ENCODE measurements at regions not wholly inside any gene's neighbourhood (a gene's known extent, or its start where the extent isn't known, plus 50 kb on each side); places are given as distances from the start of the nearest gene placed in this dataset.
A peak's percentile ranks its signal among the peaks of the same experiment; 100 is the strongest.
"Not testable (repeated sequence)": the region's sequence is repeated elsewhere in the genome, so short reads cannot be mapped to it uniquely, and the experiment has no call there.

GRCh38 chr7:56471811-56472210, 355.6 kb upstream of the NUPR2 start:
- Histone ChIP-seq H3K36me3 (no peaks in the 10 kb centered on the region), H3K9me3 (peaks cover 6 to 99% (median 7%) of the 10 kb centered on the region in 3 donors), H3K4me3 (no peak overlapping the region), H3K27ac (no peak overlapping the region), H3K27me3 (no peaks in the 10 kb centered on the region), H3K4me1 (no peaks in the 10 kb centered on the region)
- no peak for ATAC-seq
- no peak for TF ChIP-seq EP300 (IDR thresholded peaks at IDR 0.05)
- TF ChIP-seq CTCF (IDR thresholded peaks at IDR 0.05), result no peak
- no peak for TF ChIP-seq POLR2AphosphoS5 (IDR thresholded peaks at IDR 0.05)
- WGBS, 2 donors (ENCODE audit: low coverage in 1 of 2), result no CpG with 5 or more reads among the region's 2 CpGs

GRCh38 chr7:56466607-56467525, 350.6 kb upstream of the NUPR2 start:
- WGBS, 2 donors (ENCODE audit: low coverage in 1 of 2), result 8 to 16% methylated on average over 2 of the region's 2 CpGs
- H3K9me3 ChIP-seq, result peaks cover 7 to 99% (median 7%) of the 10 kb centered on the region in 3 donors
- H3K4me1 ChIP-seq, ATAC-seq, H3K4me3 ChIP-seq, H3K27me3 ChIP-seq, H3K27ac ChIP-seq, H3K36me3 ChIP-seq: not testable (repeated sequence)

GRCh38 chr7:56449762-56450161, 333.5 kb upstream of the NUPR2 start:
- no peak overlapping the region for H3K4me3 ChIP-seq
- peaks cover 0 to 92% (median 0%) of the 10 kb centered on the region in 3 donors for H3K9me3 ChIP-seq
- H3K36me3 ChIP-seq, result no peaks in the 10 kb centered on the region
- no peak for TF ChIP-seq POLR2A (IDR thresholded peaks at IDR 0.05)
- no peak overlapping the region for H3K27ac ChIP-seq
- H3K4me1 ChIP-seq, result no peaks in the 10 kb centered on the region
- H3K27me3 ChIP-seq, result no peaks in the 10 kb centered on the region
- no peak for ATAC-seq

GRCh38 chr7:56447864-56448693, 331.9 kb upstream of the NUPR2 start:
- Histone ChIP-seq H3K36me3 (no peaks in the 10 kb centered on the region), H3K27ac (peak overlapping the region in 1 of 4 donors; percentile 44), H3K4me3 (peak overlapping the region in 1 of 2 donors; percentile 34), H3K4me1 (no peaks in the 10 kb centered on the region), H3K27me3 (no peaks in the 10 kb centered on the region), H3K9me3 (peaks cover 0 to 91% (median 0%) of the 10 kb centered on the region in 3 donors)
- no CpG with 5 or more reads among the region's 44 CpGs for WGBS, 2 donors (ENCODE audit: low coverage in 1 of 2)
- no peak for ATAC-seq
- TF ChIP-seq CTCF (IDR thresholded peaks at IDR 0.05) (no peak), EP300 (IDR thresholded peaks at IDR 0.05) (no peak), POLR2A (IDR thresholded peaks at IDR 0.05) (no peak), POLR2AphosphoS5 (IDR thresholded peaks at IDR 0.05) (no peak)

GRCh38 chr7:56420528-56420927, 304.3 kb upstream of the NUPR2 start:
- 78 to 80% methylated on average over 1 of the region's 1 CpG for WGBS, 2 donors (ENCODE audit: low coverage in 1 of 2)
- H3K9me3 ChIP-seq, H3K27ac ChIP-seq, ATAC-seq, H3K36me3 ChIP-seq, H3K4me1 ChIP-seq, H3K4me3 ChIP-seq, H3K27me3 ChIP-seq: not testable (repeated sequence)

GRCh38 chr7:56375173-56375572, 259.0 kb upstream of the NUPR2 start:
- peaks cover 0 to 8% (median 0%) of the 10 kb centered on the region in 3 donors for H3K9me3 ChIP-seq
- ATAC-seq, result no peak
- no peak overlapping the region for H3K27ac ChIP-seq
- H3K4me3 ChIP-seq, result no peak overlapping the region
- no peaks in the 10 kb centered on the region for H3K4me1 ChIP-seq
- H3K27me3 ChIP-seq, result no peaks in the 10 kb centered on the region
- 81 to 100% methylated on average over 2 of the region's 18 CpGs for WGBS, 2 donors (ENCODE audit: low coverage in 1 of 2)
- TF ChIP-seq EP300 (IDR thresholded peaks at IDR 0.05) (no peak), CTCF (IDR thresholded peaks at IDR 0.05) (no peak), POLR2AphosphoS5 (IDR thresholded peaks at IDR 0.05) (no peak), POLR2A (IDR thresholded peaks at IDR 0.05) (no peak)
- no peaks in the 10 kb centered on the region for H3K36me3 ChIP-seq

GRCh38 chr7:56374666-56375065, 258.4 kb upstream of the NUPR2 start:
- WGBS, 2 donors (ENCODE audit: low coverage in 1 of 2), result no CpG with 5 or more reads among the region's 25 CpGs
- H3K27me3 ChIP-seq, H3K4me1 ChIP-seq, H3K9me3 ChIP-seq, H3K27ac ChIP-seq, ATAC-seq, H3K4me3 ChIP-seq, H3K36me3 ChIP-seq: not testable (repeated sequence)

GRCh38 chr7:56373314-56373713, 257.1 kb upstream of the NUPR2 start:
- not testable (repeated sequence) for H3K4me3 ChIP-seq, H3K4me1 ChIP-seq, H3K27ac ChIP-seq, H3K36me3 ChIP-seq, H3K27me3 ChIP-seq, H3K9me3 ChIP-seq, ATAC-seq
- WGBS, 2 donors (ENCODE audit: low coverage in 1 of 2), result no CpG with 5 or more reads among the region's 24 CpGs

- WGBS, 2 donors (ENCODE audit: low coverage in 1 of 2), result 90 to 93% methylated on average over 20 to 22 of the region's 27 CpGs
- not testable (repeated sequence) for H3K27ac ChIP-seq, H3K27me3 ChIP-seq, H3K9me3 ChIP-seq, H3K4me3 ChIP-seq, ATAC-seq, H3K36me3 ChIP-seq, H3K4me1 ChIP-seq
Measured at GRCh38 chr7:56371792-56372191, 255.6 kb upstream of the NUPR2 start.
